ENCODE measurements at regions not wholly inside any gene's neighbourhood (a gene's known extent, or its start where the extent isn't known, plus 50 kb on each side); places are given as distances from the start of the nearest gene placed in this dataset.
"Not testable (repeated sequence)": the region's sequence is repeated elsewhere in the genome, so short reads cannot be mapped to it uniquely, and the experiment has no call there.

DNA sequence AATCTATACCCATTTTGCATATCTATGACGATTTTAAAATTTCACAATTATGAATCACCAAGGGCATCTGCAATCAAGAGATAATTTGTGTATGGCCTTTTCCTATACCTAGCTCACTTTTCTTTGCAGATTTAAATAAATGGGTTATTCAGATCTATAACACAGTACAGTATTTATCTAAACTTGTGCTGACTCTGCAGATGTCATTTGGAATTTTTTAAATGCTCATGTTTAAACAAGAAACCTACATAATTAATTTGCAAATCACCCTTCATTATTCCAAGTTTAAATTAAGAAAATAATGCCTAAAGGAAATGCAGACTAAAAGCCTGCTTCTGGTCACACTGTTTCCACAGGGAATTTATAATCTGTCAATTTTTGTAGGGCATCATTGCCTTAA lies 284.2 kb downstream of the SI start:
- Histone ChIP-seq H3K9me3 (no peaks in the 10 kb centered on the region), H3K27me3 (no peaks in the 10 kb centered on the region), H3K27ac (no peak overlapping the region), H3K36me3 (no peaks in the 10 kb centered on the region), H3K4me3 (no peak overlapping the region), H3K4me1 (no peaks in the 10 kb centered on the region)
- WGBS (ENCODE audit: insufficient coverage, low coverage, low lambda C conversion rate, missing lambda C conversion rate): 44% methylated on average over 1 of the region's 1 CpG
- ATAC-seq (no peak), DNase-seq (no peak)
- intact Hi-C loops (cut with DNase I): no loop called here
- TF ChIP-seq, protein P1, sequence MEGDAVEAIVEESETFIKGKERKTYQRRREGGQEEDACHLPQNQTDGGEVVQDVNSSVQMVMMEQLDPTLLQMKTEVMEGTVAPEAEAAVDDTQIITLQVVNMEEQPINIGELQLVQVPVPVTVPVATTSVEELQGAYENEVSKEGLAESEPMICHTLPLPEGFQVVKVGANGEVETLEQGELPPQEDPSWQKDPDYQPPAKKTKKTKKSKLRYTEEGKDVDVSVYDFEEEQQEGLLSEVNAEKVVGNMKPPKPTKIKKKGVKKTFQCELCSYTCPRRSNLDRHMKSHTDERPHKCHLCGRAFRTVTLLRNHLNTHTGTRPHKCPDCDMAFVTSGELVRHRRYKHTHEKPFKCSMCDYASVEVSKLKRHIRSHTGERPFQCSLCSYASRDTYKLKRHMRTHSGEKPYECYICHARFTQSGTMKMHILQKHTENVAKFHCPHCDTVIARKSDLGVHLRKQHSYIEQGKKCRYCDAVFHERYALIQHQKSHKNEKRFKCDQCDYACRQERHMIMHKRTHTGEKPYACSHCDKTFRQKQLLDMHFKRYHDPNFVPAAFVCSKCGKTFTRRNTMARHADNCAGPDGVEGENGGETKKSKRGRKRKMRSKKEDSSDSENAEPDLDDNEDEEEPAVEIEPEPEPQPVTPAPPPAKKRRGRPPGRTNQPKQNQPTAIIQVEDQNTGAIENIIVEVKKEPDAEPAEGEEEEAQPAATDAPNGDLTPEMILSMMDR (IDR thresholded peaks at IDR 0.05): no peak
- TF ChIP-seq POLR2A (IDR thresholded peaks at IDR 0.05): no peak

DNA sequence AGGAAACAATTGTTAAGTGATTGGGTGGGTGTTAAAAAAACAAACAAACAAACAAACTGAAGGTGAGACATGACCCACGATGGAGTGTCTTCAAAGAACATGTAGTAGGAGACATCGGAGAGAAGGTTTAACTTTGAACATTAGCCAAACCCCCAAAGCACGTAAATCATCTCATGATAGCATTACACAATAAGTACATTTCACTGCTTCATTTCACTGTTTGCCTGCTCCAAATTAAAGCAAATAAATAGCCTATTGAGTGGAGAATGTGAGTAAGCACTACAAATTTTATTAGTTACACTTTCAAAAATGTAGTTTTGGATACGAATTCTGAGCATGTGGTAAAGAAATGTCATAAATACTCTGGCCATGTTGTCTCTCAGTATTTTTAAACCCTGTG lies 287.0 kb downstream of the SI start:
- Histone ChIP-seq H3K27me3 (no peaks in the 10 kb centered on the region), H3K9me3 (no peaks in the 10 kb centered on the region), H3K27ac (no peak overlapping the region), H3K4me3 (no peak overlapping the region), H3K36me3 (no peaks in the 10 kb centered on the region), H3K4me1 (no peaks in the 10 kb centered on the region)
- 44% methylated on average over 4 of the region's 4 CpGs for WGBS (ENCODE audit: insufficient coverage, low coverage, low lambda C conversion rate, missing lambda C conversion rate)
- intact Hi-C loops (cut with DNase I): no loop called here
- DNase-seq (no peak), ATAC-seq (no peak)
- TF ChIP-seq, protein P1 (IDR thresholded peaks at IDR 0.05): no peak
- TF ChIP-seq POLR2A (IDR thresholded peaks at IDR 0.05): no peak

DNA sequence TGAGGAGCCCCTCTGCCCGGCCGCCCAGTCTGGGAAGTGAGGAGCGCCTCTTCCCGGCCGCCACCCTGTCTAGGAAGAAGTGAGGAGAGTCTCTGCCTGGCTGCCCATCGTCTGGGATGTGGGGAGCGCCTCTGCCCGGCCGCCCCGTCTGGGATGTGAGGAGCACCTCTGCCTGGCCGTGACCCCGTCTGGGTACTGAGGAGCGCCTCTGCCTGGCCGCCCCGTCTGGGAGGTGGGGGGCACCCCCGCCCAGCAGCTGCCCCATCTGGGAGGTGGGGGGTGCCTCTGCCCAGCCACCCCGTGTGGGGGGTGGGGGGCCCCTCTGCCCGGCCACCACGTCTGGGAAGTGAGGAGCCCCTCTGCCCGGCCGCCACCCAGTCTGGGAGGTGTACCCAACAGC lies 293.9 kb downstream of the SI start:
- peak in 1 of 3 donors; percentile 6 for DNase-seq
- 72% methylated on average over 4 of the region's 21 CpGs for WGBS (ENCODE audit: insufficient coverage, low coverage, low lambda C conversion rate, missing lambda C conversion rate)
- H3K9me3 ChIP-seq; intact Hi-C loops (cut with DNase I); H3K36me3 ChIP-seq; ATAC-seq; H3K27me3 ChIP-seq; H3K27ac ChIP-seq; H3K4me3 ChIP-seq; H3K4me1 ChIP-seq: not testable (repeated sequence)

DNA sequence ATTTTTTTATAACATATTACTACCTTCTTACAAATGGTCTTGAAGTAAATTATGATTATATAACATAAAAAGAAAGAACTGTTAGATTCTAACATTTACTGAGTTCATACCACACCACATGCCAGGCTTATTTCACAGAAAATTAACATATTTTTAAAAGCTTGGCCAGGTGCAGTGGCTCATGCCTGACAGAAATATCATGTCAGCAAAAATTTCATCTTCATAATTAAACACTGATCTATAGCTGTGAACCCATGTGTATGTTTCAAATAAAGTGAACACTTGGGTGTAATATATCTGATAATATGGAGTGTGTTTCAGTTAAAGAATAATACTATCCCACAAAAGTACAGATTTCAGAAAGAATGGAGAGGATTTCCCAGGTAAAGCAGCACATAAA lies 296.5 kb downstream of the SI start:
- Histone ChIP-seq H3K4me1 (no peaks in the 10 kb centered on the region), H3K9me3 (no peaks in the 10 kb centered on the region), H3K4me3 (no peak overlapping the region), H3K27ac (no peak overlapping the region), H3K27me3 (no peaks in the 10 kb centered on the region), H3K36me3 (no peaks in the 10 kb centered on the region)
- ATAC-seq (no peak), DNase-seq (no peak)
- TF ChIP-seq, protein P1 (IDR thresholded peaks at IDR 0.05): no peak
- no peak for TF ChIP-seq POLR2A (IDR thresholded peaks at IDR 0.05)
- intact Hi-C loops (cut with DNase I): no loop called here

DNA sequence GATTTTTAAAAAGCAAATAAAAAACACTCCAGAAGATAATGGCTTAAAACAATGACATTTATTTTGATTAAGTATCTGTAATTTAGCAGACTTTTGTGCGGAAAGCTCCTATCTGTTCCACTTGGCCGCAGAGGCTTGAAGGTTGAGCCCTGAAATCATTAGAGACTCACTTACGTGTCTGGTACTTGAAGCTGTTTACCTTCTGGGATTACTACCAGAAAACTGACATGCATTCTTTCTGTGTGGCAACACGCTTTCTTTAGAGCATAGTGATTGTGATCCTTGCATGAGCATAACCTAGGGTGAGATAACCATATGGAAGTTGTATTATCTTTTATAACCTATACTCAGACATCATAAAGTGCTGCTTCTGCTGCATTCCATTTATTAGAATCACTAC lies 298.5 kb downstream of the SI start:
- no peaks in the 10 kb centered on the region for H3K4me1 ChIP-seq
- H3K27ac ChIP-seq: no peak overlapping the region
- no peaks in the 10 kb centered on the region for H3K9me3 ChIP-seq
- no peak overlapping the region for H3K4me3 ChIP-seq
- TF ChIP-seq, protein P1 (IDR thresholded peaks at IDR 0.05): no peak
- TF ChIP-seq POLR2A (IDR thresholded peaks at IDR 0.05): no peak
- intact Hi-C loops (cut with DNase I): no loop called here
- no peaks in the 10 kb centered on the region for H3K36me3 ChIP-seq
- DNase-seq (no peak), ATAC-seq (no peak)
- H3K27me3 ChIP-seq: no peaks in the 10 kb centered on the region
- 52% methylated on average over 4 of the region's 4 CpGs for WGBS (ENCODE audit: insufficient coverage, low coverage, low lambda C conversion rate, missing lambda C conversion rate)
